HL-60 (cell line): ENCODE measurements at regions not wholly inside any gene's neighbourhood (a gene's known extent, or its start where the extent isn't known, plus 50 kb on each side); places are given as distances from the start of the nearest gene placed in this dataset.

ENCODE experiments used
- GABPA ChIP-seq: IDR thresholded peaks from 2 replicates; pipeline ENCODE4 v1.6.1; 2012; ENCODE audit warnings: low read depth
- POLR2AphosphoS5 ChIP-seq: IDR thresholded peaks from 2 replicates; pipeline ENCODE4 v1.6.1; 2012; ENCODE audit warnings: low read depth
- TF ChIP-seq, protein P1 (sequence below): IDR thresholded peaks from one replicate; pipeline ENCODE4 v1.5.1; 2011; ENCODE audit warnings: low read length, control low read depth, inconsistent platforms; ENCODE audit not compliant: insufficient read depth
- TF ChIP-seq, protein P2 (sequence below): IDR thresholded peaks from 2 replicates; pipeline ENCODE4 v1.6.1; 2012; ENCODE audit warnings: low read depth; ENCODE audit not compliant: insufficient replicate concordance

DNA sequence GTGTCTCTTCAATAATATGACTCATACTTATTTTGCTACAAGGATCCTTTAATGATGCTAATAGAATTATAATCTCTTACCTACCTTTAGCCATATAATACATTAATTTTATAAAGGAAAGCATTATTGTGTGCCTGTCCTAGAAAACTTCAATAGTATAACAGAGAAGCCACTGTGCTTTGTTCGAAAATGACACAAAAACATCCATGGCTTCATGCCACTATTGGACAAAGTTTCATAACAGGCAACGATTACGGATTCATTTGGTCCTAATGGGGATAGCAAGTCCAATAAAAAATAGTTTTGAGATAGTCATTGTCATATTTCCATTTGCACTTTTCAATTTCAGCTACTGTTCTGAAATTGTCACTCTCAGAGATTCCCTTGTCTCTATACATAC lies 52.5 kb upstream of the CCDC150 start:
- TF ChIP-seq, protein P1, sequence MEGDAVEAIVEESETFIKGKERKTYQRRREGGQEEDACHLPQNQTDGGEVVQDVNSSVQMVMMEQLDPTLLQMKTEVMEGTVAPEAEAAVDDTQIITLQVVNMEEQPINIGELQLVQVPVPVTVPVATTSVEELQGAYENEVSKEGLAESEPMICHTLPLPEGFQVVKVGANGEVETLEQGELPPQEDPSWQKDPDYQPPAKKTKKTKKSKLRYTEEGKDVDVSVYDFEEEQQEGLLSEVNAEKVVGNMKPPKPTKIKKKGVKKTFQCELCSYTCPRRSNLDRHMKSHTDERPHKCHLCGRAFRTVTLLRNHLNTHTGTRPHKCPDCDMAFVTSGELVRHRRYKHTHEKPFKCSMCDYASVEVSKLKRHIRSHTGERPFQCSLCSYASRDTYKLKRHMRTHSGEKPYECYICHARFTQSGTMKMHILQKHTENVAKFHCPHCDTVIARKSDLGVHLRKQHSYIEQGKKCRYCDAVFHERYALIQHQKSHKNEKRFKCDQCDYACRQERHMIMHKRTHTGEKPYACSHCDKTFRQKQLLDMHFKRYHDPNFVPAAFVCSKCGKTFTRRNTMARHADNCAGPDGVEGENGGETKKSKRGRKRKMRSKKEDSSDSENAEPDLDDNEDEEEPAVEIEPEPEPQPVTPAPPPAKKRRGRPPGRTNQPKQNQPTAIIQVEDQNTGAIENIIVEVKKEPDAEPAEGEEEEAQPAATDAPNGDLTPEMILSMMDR = no peak
- TF ChIP-seq, protein P2, sequence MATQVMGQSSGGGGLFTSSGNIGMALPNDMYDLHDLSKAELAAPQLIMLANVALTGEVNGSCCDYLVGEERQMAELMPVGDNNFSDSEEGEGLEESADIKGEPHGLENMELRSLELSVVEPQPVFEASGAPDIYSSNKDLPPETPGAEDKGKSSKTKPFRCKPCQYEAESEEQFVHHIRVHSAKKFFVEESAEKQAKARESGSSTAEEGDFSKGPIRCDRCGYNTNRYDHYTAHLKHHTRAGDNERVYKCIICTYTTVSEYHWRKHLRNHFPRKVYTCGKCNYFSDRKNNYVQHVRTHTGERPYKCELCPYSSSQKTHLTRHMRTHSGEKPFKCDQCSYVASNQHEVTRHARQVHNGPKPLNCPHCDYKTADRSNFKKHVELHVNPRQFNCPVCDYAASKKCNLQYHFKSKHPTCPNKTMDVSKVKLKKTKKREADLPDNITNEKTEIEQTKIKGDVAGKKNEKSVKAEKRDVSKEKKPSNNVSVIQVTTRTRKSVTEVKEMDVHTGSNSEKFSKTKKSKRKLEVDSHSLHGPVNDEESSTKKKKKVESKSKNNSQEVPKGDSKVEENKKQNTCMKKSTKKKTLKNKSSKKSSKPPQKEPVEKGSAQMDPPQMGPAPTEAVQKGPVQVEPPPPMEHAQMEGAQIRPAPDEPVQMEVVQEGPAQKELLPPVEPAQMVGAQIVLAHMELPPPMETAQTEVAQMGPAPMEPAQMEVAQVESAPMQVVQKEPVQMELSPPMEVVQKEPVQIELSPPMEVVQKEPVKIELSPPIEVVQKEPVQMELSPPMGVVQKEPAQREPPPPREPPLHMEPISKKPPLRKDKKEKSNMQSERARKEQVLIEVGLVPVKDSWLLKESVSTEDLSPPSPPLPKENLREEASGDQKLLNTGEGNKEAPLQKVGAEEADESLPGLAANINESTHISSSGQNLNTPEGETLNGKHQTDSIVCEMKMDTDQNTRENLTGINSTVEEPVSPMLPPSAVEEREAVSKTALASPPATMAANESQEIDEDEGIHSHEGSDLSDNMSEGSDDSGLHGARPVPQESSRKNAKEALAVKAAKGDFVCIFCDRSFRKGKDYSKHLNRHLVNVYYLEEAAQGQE = no peak
- TF ChIP-seq POLR2AphosphoS5 (no peak), GABPA (no peak)
